Ovary (tissue), 3 donors: ENCODE measurements at regions not wholly inside any gene's neighbourhood (a gene's known extent, or its start where the extent isn't known, plus 50 kb on each side); places are given as distances from the start of the nearest gene placed in this dataset.

ENCODE experiments used
- CTCF ChIP-seq, 3 donors: fragments of 450-650 bp in 2 of 3; fragments of 200-600 bp in 1 of 3; IDR thresholded peaks; one replicate each; pipeline versions ENCODE4 v1.5.1 to v1.8.0; 2016 to 2022; ENCODE audit warnings: antibody characterized with exemption in 3 of 3, mild to moderate bottlenecking in 1 of 3
- EP300 ChIP-seq: sonication (generic); formaldehyde crosslinking; IDR thresholded peaks from one replicate; pipeline ENCODE4 v1.6.1; 2017; ENCODE audit warnings: antibody characterized with exemption
- POLR2A ChIP-seq: fragments of 450-650 bp; IDR thresholded peaks from one replicate; pipeline ENCODE4 v1.6.1; 2017; ENCODE audit warnings: antibody characterized with exemption, mild to moderate bottlenecking, moderate library complexity
- donor health status: DM: no; HTN: no; CAD: no.

GRCh38 chr10:33754052-33754451 lies 419.6 kb upstream of the NRP1 start:
- TF ChIP-seq CTCF (IDR thresholded peaks at IDR 0.05) (no peak), EP300 (no peak), POLR2A (no peak)
